PC-3 (cell line): ENCODE measurements at regions not wholly inside any gene's neighbourhood (a gene's known extent, or its start where the extent isn't known, plus 50 kb on each side); places are given as distances from the start of the nearest gene placed in this dataset.

Experiments used
- ATAC-seq: fragments of 200-7000 bp; cut with Tn5 transposase; 2 replicates; pipeline ENCODE4 v1.9.1; 2020; ENCODE audit warnings: mild to moderate bottlenecking, moderate library complexity
- BruUV-seq: library from RNA; stranded (reverse); fragments of 400-500 nt; replicated peaks from 2 replicates; lab custom pipeline; 2021; lab: Mats Ljungman, UMichigan
- CTCF ChIA-PET: fragments of 300-600 bp; sonication (Branson Sonifier 250); formaldehyde crosslinking; loops from one replicate; lab custom pipeline; 2022; ENCODE audit warnings: antibody characterized with exemption; lab: Charles Lee
- POLR2A ChIA-PET: fragments of 300-600 bp; sonication (Branson Sonifier 250); formaldehyde crosslinking; loops from one replicate; lab custom pipeline; 2022; ENCODE audit warnings: antibody characterized with exemption; ENCODE audit not compliant: unreplicated experiment; lab: Charles Lee
- DNase-seq: peaks from one replicate; pipeline ENCODE4 v3.0.0-alpha.2; 2015
- H2AFZ ChIP-seq: fragments of 300-600 bp; sonication (generic); 2 replicates; pipeline ENCODE4 v1.6.0; 2016; ENCODE audit warnings: antibody characterized with exemption, low read length
- H3F3A ChIP-seq: fragments of 300-600 bp; sonication (generic); one replicate; pipeline ENCODE4 v1.6.0; 2017; ENCODE audit warnings: antibody characterized with exemption, low read length, control low read depth, mild to moderate bottlenecking; ENCODE audit not compliant: unreplicated experiment
- H3K27ac ChIP-seq: fragments of 300-600 bp; sonication (generic); 2 replicates; pipeline ENCODE4 v1.5.1; 2016; ENCODE audit warnings: mild to moderate bottlenecking, low read length
- H3K27me3 ChIP-seq: fragments of 300-600 bp; sonication (generic); 2 replicates; pipeline ENCODE4 v1.6.1; 2016; ENCODE audit warnings: low read length, mixed read lengths
- H3K36me3 ChIP-seq: fragments of 300-600 bp; sonication (generic); 2 replicates; pipeline ENCODE4 v1.6.1; 2016; ENCODE audit warnings: low read depth, mixed run types, low read length, mixed read lengths
- H3K4me1 ChIP-seq: fragments of 300-600 bp; sonication (generic); 2 replicates; pipeline ENCODE4 v1.5.1; 2016; ENCODE audit warnings: low read length; ENCODE audit not compliant: insufficient read depth
- H3K4me2 ChIP-seq: fragments of 300-600 bp; sonication (generic); 2 replicates; pipeline ENCODE4 v1.6.0; 2016; ENCODE audit warnings: low read length
- H3K4me3 ChIP-seq: fragments of 300-600 bp; sonication (generic); 2 replicates; pipeline ENCODE4 v1.5.1; 2016; ENCODE audit warnings: mild to moderate bottlenecking, low read length, mixed read lengths
- H3K79me2 ChIP-seq: fragments of 300-600 bp; sonication (generic); 2 replicates; pipeline ENCODE4 v1.6.1; 2017; ENCODE audit warnings: low read length, mixed read lengths
- H3K9ac ChIP-seq: fragments of 300-600 bp; sonication (generic); 2 replicates; pipeline ENCODE4 v1.6.0; 2016; ENCODE audit warnings: mild to moderate bottlenecking, low read length
- H3K9me2 ChIP-seq: fragments of 300-600 bp; sonication (generic); replicated peaks from 2 replicates; pipeline ENCODE4 v1.6.1; 2016; ENCODE audit warnings: mixed run types, low read length, mixed read lengths
- H3K9me3 ChIP-seq: fragments of 300-600 bp; sonication (generic); 2 replicates; pipeline ENCODE4 v1.6.1; 2016; ENCODE audit warnings: low read length, mixed read lengths
- H4K20me1 ChIP-seq: fragments of 300-600 bp; sonication (generic); 2 replicates; pipeline ENCODE4 v1.6.1; 2016; ENCODE audit warnings: low read length, mixed read lengths
- EZH2 ChIP-seq: fragments of 300-600 bp; sonication (generic); IDR thresholded peaks from one replicate; pipeline ENCODE4 v1.6.1; 2017; ENCODE audit warnings: antibody characterized with exemption, mild to moderate bottlenecking, low read length; ENCODE audit not compliant: unreplicated experiment
- EZH2phosphoT487 ChIP-seq: fragments of 300-600 bp; sonication (generic); IDR thresholded peaks from 2 replicates; pipeline ENCODE4 v1.6.1; 2018; ENCODE audit warnings: mild to moderate bottlenecking, antibody characterized with exemption, low read length, borderline replicate concordance
- intact Hi-C: fragments of 100-400 bp; cut with micrococcal nuclease; formaldehyde crosslinking; loops from 2 replicates; pipeline ENCODE4 v1.9.0; 2023
- TF ChIP-seq, protein P1 (sequence below): fragments of 300-600 bp; sonication (generic); conservative IDR thresholded peaks from 2 replicates; pipeline ENCODE4 v1.5.1; 2017; ENCODE audit warnings: antibody characterized with exemption, low read depth, mild to moderate bottlenecking, low read length

DNA sequence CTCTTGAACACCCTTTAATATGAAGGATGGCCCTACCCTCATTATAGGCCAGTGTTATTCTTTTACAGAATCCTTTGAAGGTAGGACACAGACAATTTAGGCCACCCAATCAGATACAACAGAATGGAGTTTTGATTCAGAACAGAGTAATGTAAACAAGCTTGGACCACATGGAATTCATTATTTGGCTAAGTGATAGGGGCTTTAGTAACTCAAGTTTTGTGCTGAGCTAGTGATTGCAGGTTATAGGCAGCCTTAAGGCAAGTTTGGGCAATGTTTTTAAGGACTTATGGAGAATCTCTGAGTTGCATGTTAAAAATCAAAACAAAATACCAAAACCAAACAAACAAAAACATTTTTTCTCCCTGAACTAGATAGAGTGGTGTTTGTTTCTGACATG is 312.1 kb upstream of the ROBO1 start:
- Histone ChIP-seq H3K27ac (no peak overlapping the region), H3K4me3 (no peak overlapping the region), H3K36me3 (no peaks in the 10 kb centered on the region), H3K79me2 (no peaks in the 10 kb centered on the region), H3K9me3 (no peaks in the 10 kb centered on the region), H3K4me1 (no peaks in the 10 kb centered on the region), H3K4me2 (no peak overlapping the region), H3K9me2 (no peaks in the 10 kb centered on the region), H3K27me3 (no peaks in the 10 kb centered on the region), H3K9ac (no peak overlapping the region), H2AFZ (no peak overlapping the region), H4K20me1 (no peaks in the 10 kb centered on the region), H3F3A (no peaks in the 10 kb centered on the region)
- no peak for ATAC-seq
- TF ChIP-seq, protein P1, sequence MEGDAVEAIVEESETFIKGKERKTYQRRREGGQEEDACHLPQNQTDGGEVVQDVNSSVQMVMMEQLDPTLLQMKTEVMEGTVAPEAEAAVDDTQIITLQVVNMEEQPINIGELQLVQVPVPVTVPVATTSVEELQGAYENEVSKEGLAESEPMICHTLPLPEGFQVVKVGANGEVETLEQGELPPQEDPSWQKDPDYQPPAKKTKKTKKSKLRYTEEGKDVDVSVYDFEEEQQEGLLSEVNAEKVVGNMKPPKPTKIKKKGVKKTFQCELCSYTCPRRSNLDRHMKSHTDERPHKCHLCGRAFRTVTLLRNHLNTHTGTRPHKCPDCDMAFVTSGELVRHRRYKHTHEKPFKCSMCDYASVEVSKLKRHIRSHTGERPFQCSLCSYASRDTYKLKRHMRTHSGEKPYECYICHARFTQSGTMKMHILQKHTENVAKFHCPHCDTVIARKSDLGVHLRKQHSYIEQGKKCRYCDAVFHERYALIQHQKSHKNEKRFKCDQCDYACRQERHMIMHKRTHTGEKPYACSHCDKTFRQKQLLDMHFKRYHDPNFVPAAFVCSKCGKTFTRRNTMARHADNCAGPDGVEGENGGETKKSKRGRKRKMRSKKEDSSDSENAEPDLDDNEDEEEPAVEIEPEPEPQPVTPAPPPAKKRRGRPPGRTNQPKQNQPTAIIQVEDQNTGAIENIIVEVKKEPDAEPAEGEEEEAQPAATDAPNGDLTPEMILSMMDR, result no peak
- TF ChIP-seq EZH2phosphoT487, result no peak
- DNase-seq, result no peak
- intact Hi-C loops, result no loop called here
- POLR2A ChIA-PET, result no interaction called here
- no TSS peak for BruUV-seq
- CTCF ChIA-PET, result no interaction called here

DNA sequence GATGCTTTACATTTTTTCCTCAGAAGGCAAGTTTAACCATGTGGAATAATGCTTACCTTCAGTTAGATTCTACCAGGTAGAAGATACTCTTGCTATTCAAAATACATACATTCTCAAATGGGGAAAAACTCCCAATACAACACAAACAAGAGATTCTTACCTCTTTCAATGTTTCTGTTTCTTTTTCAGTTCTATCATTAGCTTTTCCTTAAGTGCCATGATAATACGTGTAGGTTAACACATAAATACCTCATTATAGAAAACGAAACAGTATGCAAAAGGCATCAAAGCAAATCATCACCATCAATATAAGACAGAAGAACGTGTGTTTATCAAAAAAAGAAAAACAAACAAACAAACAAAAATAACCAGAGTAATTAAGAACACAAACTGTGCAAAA is 300.7 kb upstream of the ROBO1 start:
- DNase-seq, result no peak
- Histone ChIP-seq H3K9me3 (no peaks in the 10 kb centered on the region), H2AFZ (no peak overlapping the region), H3K9me2 (no peaks in the 10 kb centered on the region), H3K36me3 (no peaks in the 10 kb centered on the region), H3K27ac (no peak overlapping the region), H3F3A (no peaks in the 10 kb centered on the region), H3K4me2 (no peak overlapping the region), H3K4me3 (no peak overlapping the region), H3K9ac (no peak overlapping the region), H4K20me1 (no peaks in the 10 kb centered on the region), H3K27me3 (no peaks in the 10 kb centered on the region), H3K4me1 (no peaks in the 10 kb centered on the region), H3K79me2 (no peaks in the 10 kb centered on the region)
- ATAC-seq, result no peak
- ChIA-PET POLR2A (no interaction called here), CTCF (no interaction called here)
- no TSS peak for BruUV-seq
- intact Hi-C loops, result loop anchor here (10.0 kb wide), 2 partner anchors 416 to 456 kb away; no protein-coding TSS in a partner anchor
- TF ChIP-seq EZH2phosphoT487 (no peak), EZH2 (no peak)
- TF ChIP-seq, protein P1, result no peak

DNA sequence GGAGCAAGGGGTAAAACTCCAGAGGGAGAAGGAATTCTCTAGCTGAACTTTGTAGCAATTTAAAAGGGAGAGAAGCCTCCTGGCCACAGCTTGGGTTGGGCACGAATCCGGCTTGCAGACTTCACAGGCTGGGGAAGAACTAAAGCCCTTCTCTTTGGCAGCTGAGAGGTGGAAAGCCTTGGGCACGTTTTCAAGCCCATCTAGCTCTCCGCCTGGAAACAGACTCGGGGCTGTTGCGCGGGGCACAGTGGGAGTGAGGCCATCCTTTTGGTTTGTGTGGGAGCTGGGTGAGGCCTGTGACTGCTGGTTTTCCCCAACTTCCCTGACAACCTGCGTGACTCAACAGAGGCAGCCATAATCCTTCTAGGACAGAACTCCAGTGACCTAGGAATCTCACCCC is 295.7 kb upstream of the ROBO1 start:
- H3K27me3 ChIP-seq, result no peaks in the 10 kb centered on the region
- H4K20me1 ChIP-seq, result no peaks in the 10 kb centered on the region
- H3K4me1 ChIP-seq, result no peaks in the 10 kb centered on the region
- no peak overlapping the region for H3K9ac ChIP-seq
- TF ChIP-seq EZH2phosphoT487 (no peak), EZH2 (no peak)
- TF ChIP-seq, protein P1, result no peak
- no peak for DNase-seq
- H2AFZ ChIP-seq, result no peak overlapping the region
- H3K36me3 ChIP-seq, result no peaks in the 10 kb centered on the region
- no peak for ATAC-seq
- ChIA-PET POLR2A (no interaction called here), CTCF (no interaction called here)
- no peak overlapping the region for H3K4me2 ChIP-seq
- no TSS peak for BruUV-seq
- intact Hi-C loops, result loop anchor here (10.0 kb wide), 2 partner anchors 421 to 461 kb away; no protein-coding TSS in a partner anchor
- no peaks in the 10 kb centered on the region for H3F3A ChIP-seq
- H3K79me2 ChIP-seq, result no peaks in the 10 kb centered on the region
- no peak overlapping the region for H3K27ac ChIP-seq
- no peak overlapping the region for H3K4me3 ChIP-seq
- no peaks in the 10 kb centered on the region for H3K9me3 ChIP-seq
- no peaks in the 10 kb centered on the region for H3K9me2 ChIP-seq
